ENCODE measurements at regions not wholly inside any gene's neighbourhood (a gene's known extent, or its start where the extent isn't known, plus 50 kb on each side); places are given as distances from the start of the nearest gene placed in this dataset.

DNA sequence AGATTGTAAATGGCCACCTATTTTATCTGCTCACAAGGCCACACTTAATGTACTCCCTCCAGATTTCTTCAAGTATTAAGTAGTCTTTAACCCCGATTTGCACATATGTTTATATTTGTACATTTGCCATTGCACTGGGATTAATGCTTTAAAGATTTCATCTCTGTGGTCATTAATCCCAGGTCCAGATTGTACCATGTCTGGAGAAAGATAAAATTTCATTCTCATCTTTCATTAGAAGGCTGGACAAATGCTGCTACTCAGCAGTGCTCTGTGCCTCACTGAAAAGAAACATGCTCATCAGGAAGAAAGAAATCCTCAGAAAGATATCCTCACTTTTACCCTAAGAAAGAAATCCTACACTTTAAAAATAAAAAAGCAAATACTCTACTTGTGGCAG lies 62.5 kb upstream of the LRRC3B start:
- Histone ChIP-seq H3K27ac (ENCODE audit: low read length) (no peak overlapping the region), H3F3A (ENCODE audit: insufficient read depth, low read length, poor library complexity, severe bottlenecking) (no peaks in the 10 kb centered on the region), H3K9ac (ENCODE audit: low read length) (no peak overlapping the region), H3K9me3 (ENCODE audit: low read length) (no peaks in the 10 kb centered on the region), H3K9me2 (ENCODE audit: insufficient read depth, low read length) (no peaks in the 10 kb centered on the region), H2AFZ (ENCODE audit: low read depth, low read length) (no peak overlapping the region), H3K27me3 (ENCODE audit: insufficient read depth, low read depth, low read length) (no peaks in the 10 kb centered on the region), H3K4me2 (ENCODE audit: low read length) (no peak overlapping the region), H4K20me1 (ENCODE audit: insufficient read depth) (no peaks in the 10 kb centered on the region), H3K36me3 (ENCODE audit: insufficient read depth, low read length) (no peaks in the 10 kb centered on the region), H3K79me2 (replicated peaks; ENCODE audit: insufficient read depth, low read length) (no peaks in the 10 kb centered on the region), H3K4me3 (ENCODE audit: low read length) (no peak overlapping the region)
- TF ChIP-seq POLR2AphosphoS5 (IDR thresholded peaks at IDR 0.05) = no peak
- TF ChIP-seq, protein P1, sequence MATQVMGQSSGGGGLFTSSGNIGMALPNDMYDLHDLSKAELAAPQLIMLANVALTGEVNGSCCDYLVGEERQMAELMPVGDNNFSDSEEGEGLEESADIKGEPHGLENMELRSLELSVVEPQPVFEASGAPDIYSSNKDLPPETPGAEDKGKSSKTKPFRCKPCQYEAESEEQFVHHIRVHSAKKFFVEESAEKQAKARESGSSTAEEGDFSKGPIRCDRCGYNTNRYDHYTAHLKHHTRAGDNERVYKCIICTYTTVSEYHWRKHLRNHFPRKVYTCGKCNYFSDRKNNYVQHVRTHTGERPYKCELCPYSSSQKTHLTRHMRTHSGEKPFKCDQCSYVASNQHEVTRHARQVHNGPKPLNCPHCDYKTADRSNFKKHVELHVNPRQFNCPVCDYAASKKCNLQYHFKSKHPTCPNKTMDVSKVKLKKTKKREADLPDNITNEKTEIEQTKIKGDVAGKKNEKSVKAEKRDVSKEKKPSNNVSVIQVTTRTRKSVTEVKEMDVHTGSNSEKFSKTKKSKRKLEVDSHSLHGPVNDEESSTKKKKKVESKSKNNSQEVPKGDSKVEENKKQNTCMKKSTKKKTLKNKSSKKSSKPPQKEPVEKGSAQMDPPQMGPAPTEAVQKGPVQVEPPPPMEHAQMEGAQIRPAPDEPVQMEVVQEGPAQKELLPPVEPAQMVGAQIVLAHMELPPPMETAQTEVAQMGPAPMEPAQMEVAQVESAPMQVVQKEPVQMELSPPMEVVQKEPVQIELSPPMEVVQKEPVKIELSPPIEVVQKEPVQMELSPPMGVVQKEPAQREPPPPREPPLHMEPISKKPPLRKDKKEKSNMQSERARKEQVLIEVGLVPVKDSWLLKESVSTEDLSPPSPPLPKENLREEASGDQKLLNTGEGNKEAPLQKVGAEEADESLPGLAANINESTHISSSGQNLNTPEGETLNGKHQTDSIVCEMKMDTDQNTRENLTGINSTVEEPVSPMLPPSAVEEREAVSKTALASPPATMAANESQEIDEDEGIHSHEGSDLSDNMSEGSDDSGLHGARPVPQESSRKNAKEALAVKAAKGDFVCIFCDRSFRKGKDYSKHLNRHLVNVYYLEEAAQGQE (IDR thresholded peaks at IDR 0.05; ENCODE audit: borderline replicate concordance) = no peak
- no peak for TF ChIP-seq EP300 (conservative IDR thresholded peaks at IDR 0.05; ENCODE audit: poor library complexity, severe bottlenecking)
- TF ChIP-seq, protein P2, sequence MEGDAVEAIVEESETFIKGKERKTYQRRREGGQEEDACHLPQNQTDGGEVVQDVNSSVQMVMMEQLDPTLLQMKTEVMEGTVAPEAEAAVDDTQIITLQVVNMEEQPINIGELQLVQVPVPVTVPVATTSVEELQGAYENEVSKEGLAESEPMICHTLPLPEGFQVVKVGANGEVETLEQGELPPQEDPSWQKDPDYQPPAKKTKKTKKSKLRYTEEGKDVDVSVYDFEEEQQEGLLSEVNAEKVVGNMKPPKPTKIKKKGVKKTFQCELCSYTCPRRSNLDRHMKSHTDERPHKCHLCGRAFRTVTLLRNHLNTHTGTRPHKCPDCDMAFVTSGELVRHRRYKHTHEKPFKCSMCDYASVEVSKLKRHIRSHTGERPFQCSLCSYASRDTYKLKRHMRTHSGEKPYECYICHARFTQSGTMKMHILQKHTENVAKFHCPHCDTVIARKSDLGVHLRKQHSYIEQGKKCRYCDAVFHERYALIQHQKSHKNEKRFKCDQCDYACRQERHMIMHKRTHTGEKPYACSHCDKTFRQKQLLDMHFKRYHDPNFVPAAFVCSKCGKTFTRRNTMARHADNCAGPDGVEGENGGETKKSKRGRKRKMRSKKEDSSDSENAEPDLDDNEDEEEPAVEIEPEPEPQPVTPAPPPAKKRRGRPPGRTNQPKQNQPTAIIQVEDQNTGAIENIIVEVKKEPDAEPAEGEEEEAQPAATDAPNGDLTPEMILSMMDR (IDR thresholded peaks at IDR 0.05; ENCODE audit: poor library complexity, severe bottlenecking) = no peak
- no peak for TF ChIP-seq SMC3 (conservative IDR thresholded peaks at IDR 0.05; ENCODE audit: poor library complexity)
- TF ChIP-seq EZH2 (IDR thresholded peaks at IDR 0.05; ENCODE audit: borderline replicate concordance, insufficient read depth, low read length, poor library complexity, severe bottlenecking) = no peak
- no peak for TF ChIP-seq TAF1 (IDR thresholded peaks at IDR 0.05; ENCODE audit: low read depth)
- TF ChIP-seq RAD21 (conservative IDR thresholded peaks at IDR 0.05) = no peak
- TF ChIP-seq MXI1 (conservative IDR thresholded peaks at IDR 0.05; ENCODE audit: poor library complexity, severe bottlenecking) = no peak

DNA sequence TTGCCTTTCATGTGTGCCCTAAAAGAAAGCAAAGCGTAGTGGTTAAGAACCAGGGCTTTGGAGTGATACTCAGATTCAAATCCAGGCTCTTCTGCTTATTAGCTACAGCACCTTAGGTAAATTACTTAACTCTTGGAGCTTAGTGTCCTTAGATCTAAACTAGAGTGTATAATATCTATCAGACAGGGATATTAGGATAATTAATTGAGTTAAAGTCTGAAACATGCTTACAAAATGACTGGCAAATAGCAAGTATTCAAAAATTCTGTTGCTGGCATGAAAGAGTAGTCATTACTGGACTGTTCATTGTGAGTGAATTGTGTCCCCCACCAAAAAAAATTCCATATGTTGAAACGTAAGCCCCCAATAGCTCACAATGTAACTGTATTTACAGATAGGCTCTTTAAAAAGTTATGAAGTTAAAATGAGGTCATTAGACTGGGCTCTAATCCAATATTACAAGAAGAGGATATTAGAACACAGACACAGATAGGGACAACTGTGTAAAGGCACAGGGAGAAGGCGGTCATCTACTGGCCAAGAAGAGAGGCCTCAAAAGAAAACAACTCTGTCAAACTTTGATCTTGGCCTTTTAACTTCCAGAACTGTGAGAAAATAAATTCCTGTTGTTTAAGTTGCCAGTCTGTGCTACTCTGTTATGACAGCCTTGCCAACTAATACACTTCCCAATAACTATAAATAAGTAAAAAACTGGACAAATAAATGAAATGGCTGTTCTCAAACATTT lies 60.4 kb upstream of the LRRC3B start:
- Histone ChIP-seq H3K79me2 (replicated peaks; ENCODE audit: insufficient read depth, low read length) (no peaks in the 10 kb centered on the region), H3K27ac (ENCODE audit: low read length) (no peak overlapping the region), H3K36me3 (ENCODE audit: insufficient read depth, low read length) (no peaks in the 10 kb centered on the region), H3K9me3 (ENCODE audit: low read length) (no peaks in the 10 kb centered on the region), H3K9me2 (ENCODE audit: insufficient read depth, low read length) (no peaks in the 10 kb centered on the region), H3K4me2 (ENCODE audit: low read length) (no peak overlapping the region), H4K20me1 (ENCODE audit: insufficient read depth) (no peaks in the 10 kb centered on the region), H3K4me3 (ENCODE audit: low read length) (no peak overlapping the region), H2AFZ (ENCODE audit: low read depth, low read length) (no peak overlapping the region), H3F3A (ENCODE audit: insufficient read depth, low read length, poor library complexity, severe bottlenecking) (no peaks in the 10 kb centered on the region), H3K27me3 (ENCODE audit: insufficient read depth, low read depth, low read length) (no peaks in the 10 kb centered on the region), H3K9ac (ENCODE audit: low read length) (no peak overlapping the region)
- TF ChIP-seq, protein P2 (IDR thresholded peaks at IDR 0.05; ENCODE audit: poor library complexity, severe bottlenecking) = no peak
- TF ChIP-seq SMC3 (conservative IDR thresholded peaks at IDR 0.05; ENCODE audit: poor library complexity) = no peak
- TF ChIP-seq, protein P1 (IDR thresholded peaks at IDR 0.05; ENCODE audit: borderline replicate concordance) = no peak
- no peak for TF ChIP-seq POLR2AphosphoS5 (IDR thresholded peaks at IDR 0.05)
- TF ChIP-seq RAD21 (conservative IDR thresholded peaks at IDR 0.05) = no peak
- no peak for TF ChIP-seq MXI1 (conservative IDR thresholded peaks at IDR 0.05; ENCODE audit: poor library complexity, severe bottlenecking)
- TF ChIP-seq EZH2 (IDR thresholded peaks at IDR 0.05; ENCODE audit: borderline replicate concordance, insufficient read depth, low read length, poor library complexity, severe bottlenecking) = no peak

Data from neural cell (in vitro differentiated cells).